NCI-H460 (cell line): ENCODE measurements at regions not wholly inside any gene's neighbourhood (a gene's known extent, or its start where the extent isn't known, plus 50 kb on each side); places are given as distances from the start of the nearest gene placed in this dataset.

Source experiments
- DNase-seq: peaks from one replicate; pipeline ENCODE4 v3.0.0-alpha.2; 2016; ENCODE audit warnings: low read depth; ENCODE audit errors: extremely low read depth

GRCh38 chr2:134104754-134105153 lies 149.1 kb upstream of the MGAT5 start:
- DNase-seq, result no peak

DNA sequence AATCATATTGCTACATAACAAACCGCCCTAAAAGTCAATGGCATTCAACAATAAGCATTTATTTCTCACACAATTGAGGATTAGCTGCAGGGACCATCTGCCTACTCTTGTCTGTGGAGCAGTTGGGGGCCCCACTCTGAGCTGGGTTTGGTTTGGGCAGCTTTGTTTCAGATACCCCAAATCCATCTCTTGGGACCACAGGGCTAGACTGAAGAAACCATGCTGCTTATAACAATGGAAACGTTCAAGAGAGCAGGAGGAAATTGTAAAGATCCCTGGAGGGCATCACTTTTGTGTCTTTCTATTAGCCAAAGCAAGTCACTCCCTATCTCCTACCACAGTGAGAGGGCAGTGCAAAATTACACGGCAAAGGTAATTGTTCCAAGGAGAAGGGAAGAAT lies 146.5 kb upstream of the MGAT5 start:
- DNase-seq, result no peak

GRCh38 chr2:134108113-134108512 lies 145.8 kb upstream of the MGAT5 start:
- no peak for DNase-seq

DNA sequence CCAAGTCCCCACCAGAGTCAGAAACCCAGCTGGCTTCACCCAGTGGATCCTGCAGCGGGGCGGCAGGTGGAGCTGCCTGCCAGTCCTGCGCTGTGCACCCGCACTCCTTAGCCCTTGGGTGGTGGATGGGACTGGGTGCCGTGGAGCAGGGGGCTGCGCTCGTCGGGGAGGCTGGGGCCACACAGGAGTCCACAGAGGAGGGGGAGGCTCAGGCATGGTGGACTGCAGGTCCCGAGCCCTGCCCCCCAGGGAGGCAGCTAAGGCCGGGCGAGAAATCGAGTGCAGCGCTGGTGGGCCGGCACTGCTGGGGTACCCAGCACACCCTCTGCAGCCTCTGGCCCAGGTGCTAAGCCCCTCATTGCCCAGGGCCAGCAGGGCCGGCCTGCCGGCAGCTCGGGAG lies 144.6 kb upstream of the MGAT5 start:
- no peak for DNase-seq

GRCh38 chr2:134109725-134110124 lies 144.1 kb upstream of the MGAT5 start:
- DNase-seq, result no peak

GRCh38 chr2:134110532-134110931 lies 143.3 kb upstream of the MGAT5 start:
- no peak for DNase-seq

DNA sequence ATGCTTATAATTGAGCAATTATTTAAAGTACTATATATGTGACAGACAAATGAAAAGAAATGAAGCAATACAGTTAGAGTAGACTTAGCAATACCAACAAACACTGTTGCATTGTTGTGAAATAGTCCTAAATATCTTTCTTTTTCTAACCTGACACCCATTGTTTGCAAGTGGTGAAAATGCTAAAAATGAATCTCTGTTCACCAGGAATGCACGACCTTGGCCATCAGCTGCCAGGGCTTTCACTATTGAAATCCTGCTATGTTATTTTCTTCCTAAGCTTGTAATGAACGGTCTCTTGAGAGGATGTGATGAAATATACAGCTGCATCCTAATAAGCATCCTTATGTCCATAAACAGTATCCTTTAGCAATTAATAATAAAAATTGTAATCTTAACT lies 136.2 kb upstream of the MGAT5 start:
- no peak for DNase-seq

DNA sequence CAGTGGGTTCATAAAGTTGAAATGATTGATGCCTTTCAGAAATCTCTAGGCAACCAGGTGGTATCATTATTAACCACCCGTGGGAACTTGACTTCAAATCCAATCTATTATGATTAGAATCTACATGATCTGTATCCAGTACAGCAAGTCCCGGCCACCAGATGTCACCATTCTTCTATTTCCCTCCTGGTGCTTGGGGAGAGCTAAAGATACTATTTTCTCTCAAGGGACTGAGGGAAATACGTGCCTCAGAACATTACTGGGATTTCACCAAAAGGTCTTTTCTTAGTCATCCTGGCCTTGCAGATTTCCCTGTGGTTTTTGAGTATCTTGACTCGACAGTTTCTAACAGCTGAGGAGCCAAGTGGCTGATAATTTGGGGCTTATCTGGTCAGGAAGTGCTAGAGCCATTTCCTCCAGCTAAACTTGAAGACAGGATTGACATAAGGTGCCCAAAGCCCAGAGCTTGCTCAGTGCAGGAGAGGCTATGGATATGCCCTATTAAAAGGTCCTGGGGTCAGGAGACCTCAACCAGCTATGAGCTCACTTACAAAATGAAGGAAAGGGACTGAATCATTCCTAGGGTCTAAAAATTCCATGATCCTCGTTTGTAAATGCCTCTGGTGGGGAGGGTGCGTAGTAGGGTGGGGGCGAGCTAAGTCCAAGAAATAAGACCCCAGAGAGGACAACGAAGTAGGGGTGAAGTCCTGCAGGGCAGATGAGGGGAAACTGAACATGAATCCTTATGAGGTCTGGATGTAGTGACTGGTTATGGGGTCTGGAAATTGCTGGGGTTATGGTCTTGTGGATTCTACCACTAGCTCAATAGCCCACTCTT lies 135.4 kb upstream of the MGAT5 start:
- peak; percentile 90 for DNase-seq

DNA sequence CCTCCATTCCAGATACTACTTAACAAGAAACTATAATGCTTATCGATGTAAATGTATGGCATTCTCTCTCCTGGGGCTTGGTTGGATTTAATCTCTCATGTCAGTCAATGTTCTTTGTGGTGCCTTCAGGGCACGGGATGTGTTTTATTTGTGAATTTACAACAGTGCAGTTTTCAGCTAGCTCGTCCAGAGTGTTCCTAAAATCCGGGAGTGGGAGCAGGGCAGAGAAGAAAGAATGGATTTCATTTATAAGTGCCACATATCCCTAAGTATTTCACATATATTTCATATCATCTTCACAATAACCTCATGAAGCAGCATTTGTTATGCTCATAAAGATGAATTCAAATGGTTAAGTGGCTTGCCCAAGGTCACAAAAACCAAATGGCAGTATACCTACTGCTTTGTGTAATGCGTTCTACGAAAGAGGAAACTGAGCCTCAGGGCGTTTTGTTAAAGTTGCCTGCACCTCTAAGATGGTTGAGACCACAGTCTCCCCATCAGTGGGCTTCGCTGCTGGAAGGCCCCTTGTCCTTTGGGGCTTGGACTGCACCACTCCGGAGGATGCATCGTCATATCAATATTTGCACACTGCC lies 134.7 kb upstream of the MGAT5 start:
- no peak for DNase-seq

GRCh38 chr2:134119713-134120405 lies 134.0 kb upstream of the MGAT5 start:
- DNase-seq, result peak; percentile 86

GRCh38 chr2:134120406-134120732 lies 133.5 kb upstream of the MGAT5 start:
- DNase-seq, result no peak

DNA sequence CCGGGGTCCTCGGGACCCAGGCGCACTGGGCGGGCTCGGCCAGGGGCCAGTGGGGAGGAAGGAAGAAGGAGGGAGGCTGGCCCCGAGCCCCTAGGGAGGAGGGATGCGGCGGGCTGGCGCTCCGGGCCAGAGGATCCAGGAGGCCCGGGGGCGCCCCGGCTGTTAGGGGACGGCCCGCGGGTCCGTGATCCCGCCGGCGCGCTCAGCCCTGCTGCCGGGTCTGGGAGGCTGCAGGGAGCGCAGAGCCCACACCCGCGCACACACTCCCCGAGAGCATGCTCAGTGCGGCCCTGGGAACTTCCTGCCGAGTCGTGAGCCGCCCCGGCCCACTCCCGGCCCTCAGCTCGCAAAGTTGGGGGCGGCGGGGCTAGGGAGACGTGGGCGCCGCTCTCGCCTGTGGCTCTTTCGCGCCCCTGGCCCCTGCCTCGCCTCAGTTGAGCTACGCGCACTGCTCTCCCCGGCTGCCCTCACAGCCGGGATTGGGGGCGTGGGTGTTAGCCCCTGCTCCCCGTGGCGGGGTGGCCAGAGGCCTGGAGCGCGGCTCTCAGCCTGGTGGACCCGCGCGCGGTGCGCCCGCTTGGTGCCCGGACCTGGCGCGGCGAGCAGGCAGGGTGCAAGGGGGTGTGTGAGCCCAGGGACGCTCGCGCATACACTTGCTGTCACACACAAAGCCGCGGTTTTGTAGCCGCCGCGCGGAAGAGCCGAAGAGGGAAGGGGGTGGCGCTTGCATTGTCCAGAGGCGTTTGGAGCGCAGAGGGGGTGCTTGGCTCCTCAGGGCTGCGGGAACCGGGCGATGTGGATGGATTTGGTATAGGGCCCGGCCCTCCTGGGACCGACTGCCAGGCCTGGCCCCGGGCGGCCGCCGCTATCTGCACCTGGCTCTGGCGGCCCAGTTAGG lies 132.9 kb upstream of the MGAT5 start:
- peak; percentile 28 for DNase-seq

GRCh38 chr2:134122610-134123009 lies 131.3 kb upstream of the MGAT5 start:
- no peak for DNase-seq

DNA sequence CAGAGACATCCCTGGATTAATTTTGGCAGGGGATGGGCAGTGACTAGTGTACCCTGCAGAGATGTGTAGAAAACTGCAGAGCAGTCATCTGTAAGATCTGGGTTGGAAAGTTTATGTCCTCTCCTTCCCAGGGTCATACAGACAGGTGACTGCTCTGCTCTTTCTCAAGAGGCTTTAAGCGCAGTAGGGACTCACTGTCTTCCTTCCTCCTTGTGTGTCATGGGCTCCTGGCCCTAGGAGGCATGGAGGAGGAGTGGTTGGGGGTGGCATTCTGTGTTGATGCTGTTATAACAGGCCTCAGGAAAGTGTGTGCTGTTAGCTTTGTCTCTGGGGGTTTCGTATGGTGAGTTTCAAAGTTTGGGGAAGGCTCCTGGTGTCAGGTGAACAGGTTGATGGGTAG lies 130.5 kb upstream of the MGAT5 start:
- DNase-seq, result no peak

DNA sequence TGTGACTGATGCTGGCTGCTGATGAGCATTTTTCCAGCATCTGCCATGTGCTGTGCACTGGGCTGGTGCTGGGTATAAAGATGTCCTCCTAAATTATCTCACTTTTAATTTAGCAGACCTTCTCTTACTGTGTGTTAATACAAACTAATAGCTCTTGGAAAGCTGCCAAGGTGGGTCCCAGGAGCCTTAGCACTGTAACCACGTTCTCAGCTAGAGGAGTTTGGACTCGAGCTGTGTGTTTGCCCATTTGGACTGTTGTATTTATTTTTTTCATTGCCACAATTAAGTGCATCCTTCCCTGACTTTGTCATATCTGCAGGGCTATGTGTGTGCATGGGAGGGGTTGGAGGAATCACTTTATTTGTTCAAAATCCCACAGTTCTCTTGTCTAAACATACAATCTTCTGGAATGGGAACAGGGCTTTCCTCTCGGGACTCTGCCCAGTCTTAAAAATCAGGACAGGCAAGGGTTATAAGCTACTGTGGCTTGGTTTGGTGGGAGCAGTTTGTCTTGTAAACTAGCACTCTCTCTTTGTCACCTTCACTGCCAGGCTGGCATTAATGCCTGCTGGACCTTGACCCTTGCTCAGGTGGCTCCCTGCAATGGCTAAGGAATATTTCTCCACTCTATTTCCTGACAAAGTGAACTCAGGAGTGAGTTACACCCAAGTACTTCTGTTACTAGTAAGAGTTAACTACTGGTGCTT lies 129.7 kb upstream of the MGAT5 start:
- no peak for DNase-seq

DNA sequence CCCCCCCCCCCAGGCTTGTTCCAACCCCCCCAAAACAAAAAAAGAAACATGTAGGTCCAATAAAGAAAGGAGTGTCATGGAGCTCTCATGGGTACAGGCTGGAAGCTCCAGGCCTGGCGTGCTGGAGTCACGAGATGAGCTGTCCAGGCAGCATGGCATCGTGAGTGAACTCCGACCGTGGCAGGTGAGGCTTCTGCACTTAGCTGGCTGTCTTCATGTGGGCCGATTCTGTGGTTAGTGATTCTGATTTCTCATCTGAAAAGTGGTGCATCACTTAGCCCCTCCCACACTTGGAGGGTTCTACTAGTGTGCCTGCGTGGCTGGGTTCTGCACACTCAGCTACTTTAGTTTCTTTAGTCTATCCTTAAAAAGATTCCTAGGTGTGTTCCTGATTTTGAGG lies 126.4 kb upstream of the MGAT5 start:
- no peak for DNase-seq

GRCh38 chr2:134128746-134129145 lies 125.1 kb upstream of the MGAT5 start:
- DNase-seq, result no peak

GRCh38 chr2:134129900-134130537 lies 123.9 kb upstream of the MGAT5 start:
- no peak for DNase-seq

GRCh38 chr2:134131681-134132489 lies 122.0 kb upstream of the MGAT5 start:
- no peak for DNase-seq
